ENCODE measurements at regions not wholly inside any gene's neighbourhood (a gene's known extent, or its start where the extent isn't known, plus 50 kb on each side); places are given as distances from the start of the nearest gene placed in this dataset.
"Not testable (repeated sequence)": the region's sequence is repeated elsewhere in the genome, so short reads cannot be mapped to it uniquely, and the experiment has no call there.

DNA sequence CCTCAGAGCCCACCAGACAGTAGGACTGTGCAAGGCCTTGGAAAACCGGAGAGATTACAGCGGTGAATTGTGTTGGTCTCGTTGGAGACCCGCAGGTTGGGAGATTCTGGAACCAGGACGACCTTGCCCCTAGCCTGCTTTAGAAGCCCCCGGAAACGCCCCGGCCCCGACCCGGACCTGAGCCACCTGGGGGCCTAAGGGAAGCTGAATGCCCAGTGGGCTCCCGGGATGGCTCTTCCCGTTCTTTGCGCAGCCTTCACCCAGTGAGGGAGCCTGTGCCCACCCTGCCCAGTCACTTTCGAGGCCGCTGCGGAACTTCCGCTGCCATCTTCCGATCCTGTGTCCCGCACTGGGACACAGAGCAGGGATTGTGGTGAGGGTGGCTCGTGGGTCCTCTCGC lies 254.4 kb downstream of the FAM72C start:
- TF ChIP-seq POLR2A (IDR thresholded peaks at IDR 0.05) (no peak), CTCF (IDR thresholded peaks at IDR 0.05 in 4 of 5, conservative IDR thresholded peaks at IDR 0.05 in 1 of 5) (no peak)
- H3K36me3 ChIP-seq, result no peaks in the 10 kb centered on the region
- no peaks in the 10 kb centered on the region for H3K9me3 ChIP-seq
- DNase-seq, result no peak
- H3K4me1 ChIP-seq, result no peaks in the 10 kb centered on the region
- H3K27ac ChIP-seq, result no peak overlapping the region
- no peaks in the 10 kb centered on the region for H3K27me3 ChIP-seq
- no peak for ATAC-seq
- in situ Hi-C loops (cut with MboI; ENCODE audit: low sequenced_read_pairs in 4 of 4) (no loop called here), intact Hi-C loops (cut with DNase I; ENCODE audit: low total_unique reads) (no loop called here)
- no peak overlapping the region for H3K4me3 ChIP-seq

DNA sequence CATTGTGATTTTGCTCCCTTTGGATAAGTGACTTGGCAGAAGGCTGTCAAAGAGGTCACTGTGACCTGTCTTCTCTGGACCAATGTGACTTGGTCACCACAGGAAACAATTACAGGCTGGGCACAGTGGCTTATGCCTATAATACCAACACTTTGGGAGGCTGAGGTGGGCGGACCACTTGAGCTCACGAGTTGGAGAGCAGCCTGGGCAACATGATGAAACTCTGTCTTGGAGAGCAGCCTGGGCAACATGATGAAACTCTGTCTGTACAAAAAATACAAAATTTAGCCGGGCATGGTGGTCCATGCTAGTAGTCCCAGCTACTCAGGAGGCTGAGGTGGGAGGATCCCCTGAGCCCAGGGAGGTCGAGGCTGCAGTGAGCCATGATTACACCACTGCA lies 256.9 kb downstream of the FAM72C start:
- in situ Hi-C loops (cut with MboI; ENCODE audit: low sequenced_read_pairs in 4 of 4); H3K27me3 ChIP-seq; H3K4me3 ChIP-seq; ATAC-seq; DNase-seq; H3K4me1 ChIP-seq; H3K9me3 ChIP-seq; H3K36me3 ChIP-seq; H3K27ac ChIP-seq; intact Hi-C loops (cut with DNase I; ENCODE audit: low total_unique reads): not testable (repeated sequence)

GRCh38 chr1:143709606-143710259 lies 262.1 kb downstream of the FAM72C start:
- DNase-seq; intact Hi-C loops (cut with DNase I; ENCODE audit: low total_unique reads); H3K36me3 ChIP-seq; H3K27me3 ChIP-seq; H3K4me1 ChIP-seq; in situ Hi-C loops (cut with MboI; ENCODE audit: low sequenced_read_pairs in 4 of 4); ATAC-seq; H3K4me3 ChIP-seq; H3K27ac ChIP-seq; H3K9me3 ChIP-seq: not testable (repeated sequence)

- H3K4me3 ChIP-seq; H3K4me1 ChIP-seq; intact Hi-C loops (cut with DNase I; ENCODE audit: low total_unique reads); H3K27ac ChIP-seq; in situ Hi-C loops (cut with MboI; ENCODE audit: low sequenced_read_pairs in 4 of 4); DNase-seq; H3K9me3 ChIP-seq; H3K36me3 ChIP-seq; ATAC-seq: not testable (repeated sequence)
- peaks cover 0 to 36% (median 0%) of the 10 kb centered on the region in 3 donors for H3K27me3 ChIP-seq
Observed at GRCh38 chr1:143702739-143703138, 269.0 kb downstream of the FAM72C start.

GRCh38 chr1:143699731-143700130 lies 272.1 kb downstream of the FAM72C start:
- DNase-seq, result no peak
- H3K4me1 ChIP-seq, result no peaks in the 10 kb centered on the region
- TF ChIP-seq CTCF (IDR thresholded peaks at IDR 0.05 in 4 of 5, conservative IDR thresholded peaks at IDR 0.05 in 1 of 5) (no peak), POLR2A (IDR thresholded peaks at IDR 0.05) (no peak)
- H3K27me3 ChIP-seq, result peaks cover 0 to 47% (median 0%) of the 10 kb centered on the region in 3 donors
- H3K27ac ChIP-seq, result no peak overlapping the region
- ATAC-seq, result no peak
- in situ Hi-C loops (cut with MboI; ENCODE audit: low sequenced_read_pairs in 4 of 4), result no loop called here
- no peaks in the 10 kb centered on the region for H3K36me3 ChIP-seq
- intact Hi-C loops (cut with DNase I; ENCODE audit: low total_unique reads), result no loop called here
- no peaks in the 10 kb centered on the region for H3K9me3 ChIP-seq
- no peak overlapping the region for H3K4me3 ChIP-seq

GRCh38 chr1:143699115-143699514 lies 272.7 kb downstream of the FAM72C start:
- Histone ChIP-seq H3K27me3 (peaks cover 0 to 47% (median 0%) of the 10 kb centered on the region in 3 donors), H3K9me3 (no peaks in the 10 kb centered on the region), H3K27ac (no peak overlapping the region), H3K36me3 (no peaks in the 10 kb centered on the region), H3K4me1 (no peaks in the 10 kb centered on the region), H3K4me3 (no peak overlapping the region)
- TF ChIP-seq POLR2A (IDR thresholded peaks at IDR 0.05) (no peak), CTCF (IDR thresholded peaks at IDR 0.05 in 4 of 5, conservative IDR thresholded peaks at IDR 0.05 in 1 of 5) (no peak)
- DNase-seq (no peak), ATAC-seq (no peak)
- in situ Hi-C loops (cut with MboI; ENCODE audit: low sequenced_read_pairs in 4 of 4) (no loop called here), intact Hi-C loops (cut with DNase I; ENCODE audit: low total_unique reads) (no loop called here)

Data from gastrocnemius medialis (tissue), 4 donors.